ENCODE measurements at regions not wholly inside any gene's neighbourhood (a gene's known extent, or its start where the extent isn't known, plus 50 kb on each side); places are given as distances from the start of the nearest gene placed in this dataset.

GRCh38 chr4:77413766-77414165 is 191.9 kb upstream of the CXCL13 start:
- no peak for TF ChIP-seq CTCF (conservative IDR thresholded peaks at IDR 0.05; ENCODE audit: low read length)
- DNase-seq (ENCODE audit: low read depth): no peak
- no peak overlapping the region for H3K4me3 ChIP-seq (ENCODE audit: low read length)

- no peak for DNase-seq (ENCODE audit: low read depth)
- no peak for TF ChIP-seq CTCF (conservative IDR thresholded peaks at IDR 0.05; ENCODE audit: low read length)
- no peak overlapping the region for H3K4me3 ChIP-seq (ENCODE audit: low read length)
Measured at GRCh38 chr4:77415689-77416088, 189.9 kb upstream of the CXCL13 start.

GRCh38 chr4:77418333-77418732 is 187.3 kb upstream of the CXCL13 start:
- no peak overlapping the region for H3K4me3 ChIP-seq (ENCODE audit: low read length)
- DNase-seq (ENCODE audit: low read depth): peak; percentile 6
- peak; percentile 18 for TF ChIP-seq CTCF (conservative IDR thresholded peaks at IDR 0.05; ENCODE audit: low read length)

- no peak overlapping the region for H3K4me3 ChIP-seq (ENCODE audit: low read length)
- no peak for DNase-seq (ENCODE audit: low read depth)
- no peak for TF ChIP-seq CTCF (conservative IDR thresholded peaks at IDR 0.05; ENCODE audit: low read length)
Measured at GRCh38 chr4:77430847-77431246, 174.8 kb upstream of the CXCL13 start.

- no peak for TF ChIP-seq CTCF (conservative IDR thresholded peaks at IDR 0.05; ENCODE audit: low read length)
- no peak for DNase-seq (ENCODE audit: low read depth)
- no peak overlapping the region for H3K4me3 ChIP-seq (ENCODE audit: low read length)
Measured at GRCh38 chr4:77431546-77431945, 174.1 kb upstream of the CXCL13 start.

- DNase-seq (ENCODE audit: low read depth): no peak
- peak; percentile 8; the same call in 1 of the 2 replicates for TF ChIP-seq CTCF (conservative IDR thresholded peaks at IDR 0.05; ENCODE audit: low read length)
- no peak overlapping the region for H3K4me3 ChIP-seq (ENCODE audit: low read length)
Measured at GRCh38 chr4:77432717-77433417, 172.8 kb upstream of the CXCL13 start.

- no peak overlapping the region for H3K4me3 ChIP-seq (ENCODE audit: low read length)
- peak; percentile 47 for TF ChIP-seq CTCF (conservative IDR thresholded peaks at IDR 0.05; ENCODE audit: low read length)
- DNase-seq (ENCODE audit: low read depth): peak; percentile 12
Measured at GRCh38 chr4:77433418-77433733, 172.2 kb upstream of the CXCL13 start.

All from AG10803 (cell line).